ENCODE measurements at regions not wholly inside any gene's neighbourhood (a gene's known extent, or its start where the extent isn't known, plus 50 kb on each side); places are given as distances from the start of the nearest gene placed in this dataset.

- Mint-ChIP-seq H3K4me1 (ENCODE audit: unreplicated experiment) (no peaks in the 10 kb centered on the region), H3K27me3 (no peaks in the 10 kb centered on the region), H3K36me3 (no peaks in the 10 kb centered on the region), H3K9me3 (no peaks in the 10 kb centered on the region), H3K27ac (no peak overlapping the region), H3K4me3 (no peak overlapping the region)
- DNase-seq (ENCODE audit: extremely low spot score, unreplicated experiment) = no peak
- TF ChIP-seq, protein P1, sequence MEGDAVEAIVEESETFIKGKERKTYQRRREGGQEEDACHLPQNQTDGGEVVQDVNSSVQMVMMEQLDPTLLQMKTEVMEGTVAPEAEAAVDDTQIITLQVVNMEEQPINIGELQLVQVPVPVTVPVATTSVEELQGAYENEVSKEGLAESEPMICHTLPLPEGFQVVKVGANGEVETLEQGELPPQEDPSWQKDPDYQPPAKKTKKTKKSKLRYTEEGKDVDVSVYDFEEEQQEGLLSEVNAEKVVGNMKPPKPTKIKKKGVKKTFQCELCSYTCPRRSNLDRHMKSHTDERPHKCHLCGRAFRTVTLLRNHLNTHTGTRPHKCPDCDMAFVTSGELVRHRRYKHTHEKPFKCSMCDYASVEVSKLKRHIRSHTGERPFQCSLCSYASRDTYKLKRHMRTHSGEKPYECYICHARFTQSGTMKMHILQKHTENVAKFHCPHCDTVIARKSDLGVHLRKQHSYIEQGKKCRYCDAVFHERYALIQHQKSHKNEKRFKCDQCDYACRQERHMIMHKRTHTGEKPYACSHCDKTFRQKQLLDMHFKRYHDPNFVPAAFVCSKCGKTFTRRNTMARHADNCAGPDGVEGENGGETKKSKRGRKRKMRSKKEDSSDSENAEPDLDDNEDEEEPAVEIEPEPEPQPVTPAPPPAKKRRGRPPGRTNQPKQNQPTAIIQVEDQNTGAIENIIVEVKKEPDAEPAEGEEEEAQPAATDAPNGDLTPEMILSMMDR (conservative IDR thresholded peaks at IDR 0.05) = no peak
Measured at GRCh38 chr10:107451047-107451446, 286.5 kb upstream of the SORCS1 start.

- H3K4me3 Mint-ChIP-seq = no peak overlapping the region
- TF ChIP-seq, protein P1 (conservative IDR thresholded peaks at IDR 0.05) = no peak
- H3K36me3 Mint-ChIP-seq = no peaks in the 10 kb centered on the region
- no peak for DNase-seq (ENCODE audit: extremely low spot score, unreplicated experiment)
- no peaks in the 10 kb centered on the region for H3K4me1 Mint-ChIP-seq (ENCODE audit: unreplicated experiment)
- H3K9me3 Mint-ChIP-seq = no peaks in the 10 kb centered on the region
- H3K27ac Mint-ChIP-seq = no peak overlapping the region
- no peaks in the 10 kb centered on the region for H3K27me3 Mint-ChIP-seq
Measured at GRCh38 chr10:107450056-107450455, 285.6 kb upstream of the SORCS1 start.

GRCh38 chr10:107444443-107444842 lies 279.9 kb upstream of the SORCS1 start:
- TF ChIP-seq, protein P1 (conservative IDR thresholded peaks at IDR 0.05) = no peak
- Mint-ChIP-seq H3K36me3 (no peaks in the 10 kb centered on the region), H3K27me3 (peaks cover 4% of the 10 kb centered on the region), H3K4me1 (ENCODE audit: unreplicated experiment) (no peaks in the 10 kb centered on the region), H3K4me3 (no peak overlapping the region), H3K9me3 (no peaks in the 10 kb centered on the region), H3K27ac (no peak overlapping the region)
- DNase-seq (ENCODE audit: extremely low spot score, unreplicated experiment) = no peak

GRCh38 chr10:107443813-107444212 lies 279.3 kb upstream of the SORCS1 start:
- Mint-ChIP-seq H3K9me3 (no peaks in the 10 kb centered on the region), H3K4me3 (no peak overlapping the region), H3K4me1 (ENCODE audit: unreplicated experiment) (no peaks in the 10 kb centered on the region), H3K36me3 (no peaks in the 10 kb centered on the region), H3K27me3 (peaks cover 4% of the 10 kb centered on the region), H3K27ac (no peak overlapping the region)
- DNase-seq (ENCODE audit: extremely low spot score, unreplicated experiment) = no peak
- TF ChIP-seq, protein P1 (conservative IDR thresholded peaks at IDR 0.05) = no peak

DNA sequence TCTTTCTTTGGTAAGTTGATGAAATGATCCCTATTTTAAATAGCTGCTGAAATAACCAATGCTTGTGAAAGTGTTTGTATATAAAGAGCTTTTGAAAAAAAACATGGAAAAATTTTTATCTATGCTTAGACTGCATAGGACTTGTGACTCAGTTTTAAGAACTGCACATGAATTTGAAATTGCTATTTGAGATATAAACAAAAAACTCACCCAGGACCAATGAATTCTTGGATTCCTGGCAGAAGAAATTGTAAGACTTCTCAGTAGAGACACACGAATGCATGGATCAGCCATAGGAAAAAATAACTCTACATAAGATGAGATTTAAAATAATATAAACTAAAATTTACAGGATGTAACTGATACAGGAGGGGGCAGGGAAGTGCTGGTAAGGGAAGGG lies 278.8 kb upstream of the SORCS1 start:
- Mint-ChIP-seq H3K9me3 (no peaks in the 10 kb centered on the region), H3K4me3 (no peak overlapping the region), H3K27ac (no peak overlapping the region), H3K27me3 (peaks cover 4% of the 10 kb centered on the region), H3K36me3 (no peaks in the 10 kb centered on the region), H3K4me1 (ENCODE audit: unreplicated experiment) (no peaks in the 10 kb centered on the region)
- TF ChIP-seq, protein P1 (conservative IDR thresholded peaks at IDR 0.05) = no peak
- DNase-seq (ENCODE audit: extremely low spot score, unreplicated experiment) = no peak

GRCh38 chr10:107442035-107442505 lies 277.6 kb upstream of the SORCS1 start:
- no peak for DNase-seq (ENCODE audit: extremely low spot score, unreplicated experiment)
- Mint-ChIP-seq H3K4me1 (ENCODE audit: unreplicated experiment) (no peaks in the 10 kb centered on the region), H3K27ac (no peak overlapping the region), H3K4me3 (no peak overlapping the region), H3K36me3 (no peaks in the 10 kb centered on the region), H3K27me3 (peaks cover 4% of the 10 kb centered on the region), H3K9me3 (no peaks in the 10 kb centered on the region)
- TF ChIP-seq, protein P1 (conservative IDR thresholded peaks at IDR 0.05) = no peak

Measured in type B pancreatic cell (in vitro differentiated cells).